Osteoblast (primary cell): ENCODE measurements at regions not wholly inside any gene's neighbourhood (a gene's known extent, or its start where the extent isn't known, plus 50 kb on each side); places are given as distances from the start of the nearest gene placed in this dataset.
A peak's percentile ranks its signal among the peaks of the same experiment; 100 is the strongest.

Source experiments
- DNase-seq: peaks from one replicate; pipeline ENCODE4 v3.0.0; 2011; ENCODE audit warnings: low spot score, mixed read lengths; ENCODE audit not compliant: insufficient read length; ENCODE audit errors: missing footprints
- H2AFZ ChIP-seq: 2 replicates; pipeline ENCODE4 v1.6.0; 2011; ENCODE audit warnings: mild to moderate bottlenecking, low read length
- H3K27ac ChIP-seq: 2 replicates; pipeline ENCODE4 v1.5.1; 2011; ENCODE audit warnings: mild to moderate bottlenecking, low read depth, low read length, moderate library complexity
- H3K27me3 ChIP-seq: 2 replicates; pipeline ENCODE4 v1.6.0; 2012; ENCODE audit warnings: mild to moderate bottlenecking, control low read depth, inconsistent platforms, low read length, moderate library complexity; ENCODE audit not compliant: insufficient read depth
- H3K36me3 ChIP-seq: 2 replicates; pipeline ENCODE4 v1.5.1; 2011; ENCODE audit warnings: mild to moderate bottlenecking, low read length, control low read depth, moderate library complexity; ENCODE audit not compliant: insufficient read depth
- H3K4me1 ChIP-seq: 2 replicates; pipeline ENCODE4 v1.5.1; 2011; ENCODE audit warnings: mild to moderate bottlenecking, low read length, control low read depth, moderate library complexity; ENCODE audit not compliant: insufficient read depth
- H3K4me2 ChIP-seq: 2 replicates; pipeline ENCODE4 v1.6.0; 2011; ENCODE audit warnings: mild to moderate bottlenecking, low read length; ENCODE audit not compliant: insufficient read depth
- H3K4me3 ChIP-seq: fragments of 200-600 bp; sonication (generic); 3 replicates; pipeline ENCODE4 v1.5.1; 2012; ENCODE audit warnings: mild to moderate bottlenecking, low read length, inconsistent platforms; ENCODE audit not compliant: insufficient read depth
- H3K79me2 ChIP-seq: 2 replicates; pipeline ENCODE4 v1.6.0; 2012; ENCODE audit warnings: mild to moderate bottlenecking, low read length, control low read depth, inconsistent platforms; ENCODE audit not compliant: insufficient read depth
- H3K9me3 ChIP-seq: 2 replicates; pipeline ENCODE4 v1.5.1; 2011; ENCODE audit warnings: low read depth, low read length, control low read depth
- H4K20me1 ChIP-seq: 2 replicates; pipeline ENCODE4 v1.6.0; 2012; ENCODE audit warnings: mild to moderate bottlenecking, low read length, control low read depth; ENCODE audit not compliant: insufficient read depth
- CTCF ChIP-seq: IDR thresholded peaks from 2 replicates; pipeline ENCODE4 v1.5.1; 2011; ENCODE audit warnings: mild to moderate bottlenecking, low read depth, low read length, moderate library complexity; ENCODE audit errors: extremely low read depth

- no peak for TF ChIP-seq CTCF
- no peaks in the 10 kb centered on the region for H3K27me3 ChIP-seq
These were observed 184.4 kb upstream of the DOK6 start for GRCh38 chr18:69216321-69216720.

GRCh38 chr18:69217196-69218000, 183.3 kb upstream of the DOK6 start:
- Histone ChIP-seq H3K27me3 (no peaks in the 10 kb centered on the region), H3K9me3 (no peaks in the 10 kb centered on the region), H4K20me1 (no peaks in the 10 kb centered on the region), H3K27ac (no peak overlapping the region), H3K4me3 (no peak overlapping the region), H3K4me2 (no peak overlapping the region), H3K36me3 (no peaks in the 10 kb centered on the region), H2AFZ (no peak overlapping the region), H3K4me1 (no peaks in the 10 kb centered on the region), H3K79me2 (no peaks in the 10 kb centered on the region)
- TF ChIP-seq CTCF = no peak
- DNase-seq = no peak

More at GRCh38 chr18:69216321-69216720, 184.4 kb upstream of the DOK6 start:
- Histone ChIP-seq H4K20me1 (no peaks in the 10 kb centered on the region), H3K36me3 (no peaks in the 10 kb centered on the region), H3K4me2 (no peak overlapping the region), H3K79me2 (no peaks in the 10 kb centered on the region), H3K4me1 (no peaks in the 10 kb centered on the region), H3K9me3 (no peaks in the 10 kb centered on the region), H2AFZ (no peak overlapping the region), H3K27ac (no peak overlapping the region), H3K4me3 (no peak overlapping the region)
- no peak for DNase-seq

GRCh38 chr18:69220529-69220928, 180.2 kb upstream of the DOK6 start:
- Histone ChIP-seq H3K4me2 (no peak overlapping the region), H3K36me3 (no peaks in the 10 kb centered on the region), H3K4me3 (no peak overlapping the region), H4K20me1 (no peaks in the 10 kb centered on the region), H3K27me3 (no peaks in the 10 kb centered on the region), H3K9me3 (no peaks in the 10 kb centered on the region), H3K79me2 (no peaks in the 10 kb centered on the region), H3K4me1 (no peaks in the 10 kb centered on the region), H3K27ac (no peak overlapping the region), H2AFZ (no peak overlapping the region)
- DNase-seq = peak; percentile 1
- no peak for TF ChIP-seq CTCF

GRCh38 chr18:69222089-69222488, 178.6 kb upstream of the DOK6 start:
- H3K4me2 ChIP-seq = no peak overlapping the region
- DNase-seq = no peak
- no peak overlapping the region for H3K4me3 ChIP-seq
- no peaks in the 10 kb centered on the region for H4K20me1 ChIP-seq
- H3K27me3 ChIP-seq = no peaks in the 10 kb centered on the region
- no peak overlapping the region for H2AFZ ChIP-seq
- no peaks in the 10 kb centered on the region for H3K9me3 ChIP-seq
- no peaks in the 10 kb centered on the region for H3K79me2 ChIP-seq
- no peaks in the 10 kb centered on the region for H3K4me1 ChIP-seq
- H3K27ac ChIP-seq = no peak overlapping the region
- no peaks in the 10 kb centered on the region for H3K36me3 ChIP-seq
- no peak for TF ChIP-seq CTCF
